ENCODE measurements at regions not wholly inside any gene's neighbourhood (a gene's known extent, or its start where the extent isn't known, plus 50 kb on each side); places are given as distances from the start of the nearest gene placed in this dataset.

- TF ChIP-seq, protein P1, sequence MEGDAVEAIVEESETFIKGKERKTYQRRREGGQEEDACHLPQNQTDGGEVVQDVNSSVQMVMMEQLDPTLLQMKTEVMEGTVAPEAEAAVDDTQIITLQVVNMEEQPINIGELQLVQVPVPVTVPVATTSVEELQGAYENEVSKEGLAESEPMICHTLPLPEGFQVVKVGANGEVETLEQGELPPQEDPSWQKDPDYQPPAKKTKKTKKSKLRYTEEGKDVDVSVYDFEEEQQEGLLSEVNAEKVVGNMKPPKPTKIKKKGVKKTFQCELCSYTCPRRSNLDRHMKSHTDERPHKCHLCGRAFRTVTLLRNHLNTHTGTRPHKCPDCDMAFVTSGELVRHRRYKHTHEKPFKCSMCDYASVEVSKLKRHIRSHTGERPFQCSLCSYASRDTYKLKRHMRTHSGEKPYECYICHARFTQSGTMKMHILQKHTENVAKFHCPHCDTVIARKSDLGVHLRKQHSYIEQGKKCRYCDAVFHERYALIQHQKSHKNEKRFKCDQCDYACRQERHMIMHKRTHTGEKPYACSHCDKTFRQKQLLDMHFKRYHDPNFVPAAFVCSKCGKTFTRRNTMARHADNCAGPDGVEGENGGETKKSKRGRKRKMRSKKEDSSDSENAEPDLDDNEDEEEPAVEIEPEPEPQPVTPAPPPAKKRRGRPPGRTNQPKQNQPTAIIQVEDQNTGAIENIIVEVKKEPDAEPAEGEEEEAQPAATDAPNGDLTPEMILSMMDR (IDR thresholded peaks at IDR 0.05) = no peak
- TF ChIP-seq POLR2A (IDR thresholded peaks at IDR 0.05) (no peak), POLR2AphosphoS5 (IDR thresholded peaks at IDR 0.05) (no peak)
Measured at GRCh38 chr14:48925184-48925583, 661.0 kb downstream of the RPS29 start.

Measured in upper lobe of left lung (tissue), 4 donors.